ENCODE measurements at regions not wholly inside any gene's neighbourhood (a gene's known extent, or its start where the extent isn't known, plus 50 kb on each side); places are given as distances from the start of the nearest gene placed in this dataset.
"Not testable (repeated sequence)": the region's sequence is repeated elsewhere in the genome, so short reads cannot be mapped to it uniquely, and the experiment has no call there.

DNA sequence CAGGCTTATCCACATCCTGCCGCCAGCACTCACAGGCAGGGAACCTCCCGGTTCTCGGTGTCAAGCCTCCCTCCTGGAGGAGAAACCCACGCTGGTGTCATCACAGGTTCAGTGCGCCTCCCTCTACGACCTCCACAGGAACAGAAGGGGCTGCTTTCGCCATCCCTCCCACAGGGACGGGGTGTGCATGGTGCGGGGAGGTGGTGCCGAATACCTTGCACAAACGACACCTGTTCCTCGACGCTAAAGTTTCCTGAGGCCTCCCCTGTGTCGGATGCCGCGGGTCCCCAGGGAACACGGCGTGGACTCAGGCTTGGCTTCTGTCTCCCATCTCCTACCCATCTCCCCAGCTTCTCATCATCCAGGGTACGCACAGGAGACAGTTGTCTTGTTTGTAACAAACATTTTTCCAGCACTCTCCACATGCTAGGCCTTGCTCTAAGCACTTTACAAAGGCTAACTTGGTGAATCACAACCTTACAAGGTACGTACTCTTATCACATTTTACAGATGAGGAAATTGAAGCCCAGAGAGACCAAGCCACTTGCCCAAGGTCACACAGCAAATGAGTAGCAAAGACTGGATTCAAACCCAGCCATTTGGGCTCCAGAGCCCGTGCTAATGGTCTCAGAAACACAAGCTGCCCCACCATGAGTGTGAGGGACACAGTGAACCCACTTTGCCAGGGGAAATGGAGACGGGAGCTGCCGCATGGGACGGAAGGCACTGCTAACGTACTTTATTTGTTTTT is 271.6 kb downstream of the C16orf95 start:
- Mint-ChIP-seq H3K36me3 (ENCODE audit: low read depth) (no peaks in the 10 kb centered on the region), H3K4me3 (ENCODE audit: low read depth) (no peak overlapping the region), H3K4me1 (ENCODE audit: low read depth) (no peaks in the 10 kb centered on the region), H3K27ac (no peak overlapping the region), H3K9me3 (no peaks in the 10 kb centered on the region), H3K27me3 (ENCODE audit: low read depth) (peaks cover 3% of the 10 kb centered on the region)
- intact Hi-C loops (cut with micrococcal nuclease), result no loop called here
- no peak for DNase-seq (ENCODE audit: low spot score)

DNA sequence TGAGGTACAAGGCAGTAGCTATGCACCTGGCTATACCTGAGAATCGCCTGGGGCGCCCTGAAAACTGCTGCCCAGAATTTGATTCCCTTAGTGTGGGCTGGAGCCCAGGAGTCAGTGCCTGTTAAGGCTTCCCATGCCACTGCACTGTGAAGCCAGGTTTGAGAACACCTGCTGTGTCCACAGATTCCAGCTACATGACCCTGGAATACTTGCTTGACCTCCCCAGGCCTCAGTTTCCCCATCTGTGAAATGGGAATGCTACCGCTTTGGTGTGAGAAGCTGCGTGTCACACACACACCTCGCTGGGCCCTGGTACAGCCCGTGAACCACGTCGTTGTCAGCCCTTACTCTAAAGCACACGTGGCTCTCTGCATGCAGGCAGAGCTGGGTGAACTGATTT is 271.0 kb downstream of the C16orf95 start:
- H3K27me3 Mint-ChIP-seq (ENCODE audit: low read depth), result peaks cover 3% of the 10 kb centered on the region
- no peak overlapping the region for H3K27ac Mint-ChIP-seq
- H3K9me3 Mint-ChIP-seq, result no peaks in the 10 kb centered on the region
- H3K4me1 Mint-ChIP-seq (ENCODE audit: low read depth), result no peaks in the 10 kb centered on the region
- H3K36me3 Mint-ChIP-seq (ENCODE audit: low read depth), result no peaks in the 10 kb centered on the region
- no peak overlapping the region for H3K4me3 Mint-ChIP-seq (ENCODE audit: low read depth)
- intact Hi-C loops (cut with micrococcal nuclease), result no loop called here
- no peak for DNase-seq (ENCODE audit: low spot score)

DNA sequence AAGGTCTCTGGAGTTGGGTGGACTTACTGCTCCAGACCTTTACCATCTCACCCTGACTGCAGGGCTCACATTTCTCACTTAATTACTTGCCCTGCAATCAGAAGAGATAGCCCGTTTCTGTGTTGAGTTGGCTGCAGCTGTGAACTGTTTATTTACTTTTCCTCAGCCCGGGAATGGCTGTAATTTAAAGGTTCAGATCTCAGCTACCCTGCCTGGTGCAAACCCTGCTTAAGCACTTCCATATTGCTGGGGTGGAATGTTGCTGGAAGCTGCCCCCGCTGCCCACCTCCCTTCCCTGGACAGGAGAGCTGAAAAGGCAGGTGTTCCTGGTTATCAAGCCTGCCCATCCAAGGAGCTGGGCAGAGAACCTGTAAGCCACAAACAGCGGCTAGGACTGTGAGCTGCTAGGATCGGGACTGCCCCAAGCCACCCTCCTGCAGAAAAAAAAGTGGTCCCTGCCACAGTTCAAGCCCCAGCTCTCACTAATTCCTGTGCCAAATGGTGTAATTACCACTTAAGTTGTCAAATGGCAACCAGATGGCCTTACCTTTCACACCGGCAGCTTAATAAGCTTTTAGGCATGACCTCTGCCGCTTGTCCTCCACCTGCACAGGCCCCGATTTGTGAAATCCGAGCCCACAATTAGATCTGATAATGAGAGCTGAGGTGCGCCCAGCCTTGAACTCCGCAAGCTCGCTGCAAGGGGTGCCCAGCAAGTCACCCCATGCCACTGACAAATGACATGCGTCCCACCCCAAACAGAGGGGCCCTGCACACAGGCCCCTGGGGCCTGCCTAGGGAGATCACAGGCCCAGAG is 269.8 kb downstream of the C16orf95 start:
- peaks cover 3% of the 10 kb centered on the region for H3K27me3 Mint-ChIP-seq (ENCODE audit: low read depth)
- no peak for DNase-seq (ENCODE audit: low spot score)
- H3K27ac Mint-ChIP-seq, result no peak overlapping the region
- H3K4me1 Mint-ChIP-seq (ENCODE audit: low read depth), result no peaks in the 10 kb centered on the region
- intact Hi-C loops (cut with micrococcal nuclease), result no loop called here
- H3K9me3 Mint-ChIP-seq, result no peaks in the 10 kb centered on the region
- H3K36me3 Mint-ChIP-seq (ENCODE audit: low read depth), result no peaks in the 10 kb centered on the region
- no peak overlapping the region for H3K4me3 Mint-ChIP-seq (ENCODE audit: low read depth)

DNA sequence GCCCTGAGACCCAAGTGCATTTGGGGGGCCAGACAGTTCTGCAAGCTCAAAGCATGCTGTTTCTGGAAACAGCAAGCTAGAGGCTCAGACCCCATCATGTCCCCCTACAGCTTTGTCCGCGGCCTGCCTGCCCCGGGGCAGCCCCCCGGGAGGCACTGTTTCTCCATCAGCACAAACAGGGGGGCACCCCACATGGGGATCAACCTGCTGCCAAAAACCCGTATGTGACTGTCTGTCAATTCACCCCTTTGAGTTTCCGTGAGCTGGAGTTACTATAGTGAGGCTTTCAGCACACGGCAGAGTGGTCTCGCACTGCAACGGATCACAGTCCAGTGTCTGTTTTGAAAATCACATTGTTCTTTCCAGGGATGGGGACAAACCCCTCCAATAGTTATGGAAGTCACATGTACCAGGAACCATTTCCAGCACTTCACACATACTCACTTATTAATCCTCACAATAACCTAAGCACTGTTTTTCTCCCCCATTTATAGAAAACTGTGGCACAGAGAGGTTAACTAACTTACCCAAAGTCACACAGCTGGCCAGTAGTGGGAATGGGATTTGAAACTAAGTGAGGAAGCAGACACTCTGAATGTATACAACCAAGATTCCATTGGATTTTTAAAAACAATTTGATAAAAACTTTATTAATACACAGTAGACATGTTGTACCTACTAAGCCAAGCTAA is 269.0 kb downstream of the C16orf95 start:
- DNase-seq (ENCODE audit: low spot score), result no peak
- Mint-ChIP-seq H3K36me3 (ENCODE audit: low read depth) (no peaks in the 10 kb centered on the region), H3K27me3 (ENCODE audit: low read depth) (peaks cover 3% of the 10 kb centered on the region), H3K27ac (no peak overlapping the region), H3K4me1 (ENCODE audit: low read depth) (no peaks in the 10 kb centered on the region), H3K9me3 (no peaks in the 10 kb centered on the region), H3K4me3 (ENCODE audit: low read depth) (no peak overlapping the region)
- intact Hi-C loops (cut with micrococcal nuclease), result no loop called here

DNA sequence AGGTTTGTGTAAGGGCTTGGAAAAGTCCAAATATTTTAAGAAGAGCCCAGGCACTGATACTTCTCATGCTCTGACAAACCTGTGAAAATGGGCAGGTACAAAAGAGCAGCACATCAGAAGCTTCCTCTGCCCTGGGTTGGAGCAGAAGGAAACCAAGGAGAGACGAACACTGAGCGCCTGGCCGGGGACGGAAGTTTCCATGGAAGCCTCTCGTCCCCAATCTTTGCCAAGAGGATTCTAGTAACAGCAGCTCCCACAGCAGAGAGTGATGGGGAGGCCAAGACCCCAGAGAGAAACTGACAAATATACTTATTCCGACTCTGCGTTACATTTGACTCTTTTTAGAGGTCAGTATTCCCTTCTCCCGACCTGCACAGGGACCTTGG is 268.5 kb downstream of the C16orf95 start:
- H3K9me3 Mint-ChIP-seq, result no peaks in the 10 kb centered on the region
- peaks cover 3% of the 10 kb centered on the region for H3K27me3 Mint-ChIP-seq (ENCODE audit: low read depth)
- no peak for DNase-seq (ENCODE audit: low spot score)
- no peaks in the 10 kb centered on the region for H3K4me1 Mint-ChIP-seq (ENCODE audit: low read depth)
- no peak overlapping the region for H3K27ac Mint-ChIP-seq
- H3K4me3 Mint-ChIP-seq (ENCODE audit: low read depth), result no peak overlapping the region
- no peaks in the 10 kb centered on the region for H3K36me3 Mint-ChIP-seq (ENCODE audit: low read depth)
- intact Hi-C loops (cut with micrococcal nuclease), result no loop called here

DNA sequence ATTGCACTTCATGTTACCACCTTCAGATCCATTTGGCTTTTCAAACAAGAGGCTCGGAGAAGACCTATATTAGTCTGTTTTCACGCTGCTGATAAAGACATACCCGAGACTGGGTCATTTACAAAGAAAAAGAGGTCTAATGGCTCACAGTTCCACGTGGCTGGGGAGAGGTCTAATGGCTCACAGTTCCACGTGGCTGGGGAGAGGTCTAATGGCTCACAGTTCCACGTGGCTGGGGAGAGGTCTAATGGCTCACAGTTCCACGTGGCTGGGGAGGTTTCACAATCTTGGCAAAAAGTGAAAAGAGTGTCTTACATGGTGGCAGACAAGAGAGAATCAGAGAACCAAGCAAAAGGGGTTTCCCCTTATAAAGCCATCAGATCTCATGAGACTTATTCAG is 268.0 kb downstream of the C16orf95 start:
- H3K9me3 Mint-ChIP-seq; DNase-seq (ENCODE audit: low spot score); H3K27me3 Mint-ChIP-seq (ENCODE audit: low read depth); H3K36me3 Mint-ChIP-seq (ENCODE audit: low read depth); H3K4me3 Mint-ChIP-seq (ENCODE audit: low read depth); intact Hi-C loops (cut with micrococcal nuclease); H3K4me1 Mint-ChIP-seq (ENCODE audit: low read depth); H3K27ac Mint-ChIP-seq: not testable (repeated sequence)

DNA sequence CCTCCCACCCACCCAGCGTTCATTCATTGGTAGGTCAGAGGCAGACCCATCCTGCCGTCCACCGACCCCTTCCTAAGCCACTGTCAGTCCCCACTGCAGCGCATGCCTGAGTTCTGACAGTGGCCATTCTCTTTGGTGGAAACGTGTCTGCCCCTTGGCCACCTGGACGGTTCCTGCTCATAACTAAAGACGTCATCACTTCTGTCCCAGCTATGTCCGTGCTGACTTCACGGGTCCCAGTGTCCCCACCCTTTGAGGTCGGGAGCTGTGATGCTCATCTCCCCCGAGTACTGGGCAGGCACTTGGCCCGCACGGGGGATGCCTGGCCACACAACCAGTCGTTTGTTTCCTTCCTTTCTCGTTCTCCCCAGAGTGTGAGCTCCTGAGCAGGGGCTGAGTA is 267.1 kb downstream of the C16orf95 start:
- Mint-ChIP-seq H3K27me3 (ENCODE audit: low read depth) (peaks cover 3% of the 10 kb centered on the region), H3K27ac (no peak overlapping the region), H3K36me3 (ENCODE audit: low read depth) (no peaks in the 10 kb centered on the region), H3K9me3 (no peaks in the 10 kb centered on the region), H3K4me3 (ENCODE audit: low read depth) (no peak overlapping the region), H3K4me1 (ENCODE audit: low read depth) (no peaks in the 10 kb centered on the region)
- DNase-seq (ENCODE audit: low spot score), result no peak
- intact Hi-C loops (cut with micrococcal nuclease), result no loop called here

DNA sequence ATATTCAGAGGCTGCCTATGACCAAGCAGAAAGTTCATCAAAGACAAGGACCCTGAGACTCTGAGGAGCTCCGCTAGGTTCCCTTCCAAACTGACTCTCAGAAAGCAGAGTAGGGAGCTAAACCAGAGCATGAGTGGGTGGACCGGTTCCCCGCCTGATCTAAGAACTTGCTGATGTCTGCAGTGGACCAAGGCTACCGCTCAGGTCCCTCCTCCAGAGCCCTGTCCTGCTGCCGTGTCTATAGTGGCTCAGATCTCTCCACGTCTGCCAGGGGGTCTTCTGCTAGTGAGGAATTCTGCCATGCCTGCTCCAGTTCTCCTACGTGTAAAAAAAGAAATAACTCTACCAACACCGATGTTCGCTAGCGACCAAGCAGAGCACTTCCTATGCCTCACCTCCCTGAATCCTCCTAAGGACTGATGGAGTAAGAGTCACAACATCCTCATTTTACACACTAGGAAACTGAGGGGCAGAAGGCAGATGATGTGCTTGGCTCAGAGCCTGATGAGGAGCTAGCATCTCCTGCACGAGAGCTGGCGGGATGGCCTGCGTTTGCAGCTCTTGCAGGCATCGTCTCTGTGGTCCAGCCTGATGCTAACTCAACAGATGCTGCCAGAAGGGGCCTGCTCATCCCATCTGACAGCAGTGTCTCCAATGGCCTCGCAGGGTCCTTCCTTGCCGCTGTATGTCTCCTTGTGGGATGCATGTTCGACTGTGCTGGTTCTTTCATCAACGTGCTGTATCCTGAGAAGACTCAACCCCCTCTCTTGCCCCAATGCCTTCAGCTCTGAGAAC is 265.5 kb downstream of the C16orf95 start:
- Mint-ChIP-seq H3K36me3 (ENCODE audit: low read depth) (no peaks in the 10 kb centered on the region), H3K9me3 (no peaks in the 10 kb centered on the region), H3K27me3 (ENCODE audit: low read depth) (peaks cover 3% of the 10 kb centered on the region), H3K4me1 (ENCODE audit: low read depth) (no peaks in the 10 kb centered on the region), H3K4me3 (ENCODE audit: low read depth) (no peak overlapping the region), H3K27ac (no peak overlapping the region)
- intact Hi-C loops (cut with micrococcal nuclease), result no loop called here
- no peak for DNase-seq (ENCODE audit: low spot score)

DNA sequence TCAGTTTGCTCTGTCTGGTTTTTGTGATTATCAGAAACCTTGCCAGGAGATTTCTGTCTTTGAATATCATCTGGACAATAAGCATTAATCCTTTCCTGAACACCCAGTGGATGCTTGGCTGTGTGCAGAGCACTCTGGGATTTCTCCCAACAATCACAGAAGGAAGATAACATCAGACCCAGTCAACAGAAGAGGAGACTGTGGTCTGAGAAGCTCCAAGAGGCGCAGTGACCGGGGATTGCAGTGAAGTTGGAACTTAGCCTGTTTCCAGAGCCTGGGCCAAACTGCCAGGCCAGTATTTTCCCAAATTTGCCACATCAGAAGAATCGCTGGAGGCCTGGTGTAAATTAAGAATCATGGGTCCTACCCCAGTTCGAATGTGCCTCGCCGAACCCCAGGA is 264.7 kb downstream of the C16orf95 start:
- Mint-ChIP-seq H3K27ac (no peak overlapping the region), H3K36me3 (ENCODE audit: low read depth) (no peaks in the 10 kb centered on the region), H3K4me3 (ENCODE audit: low read depth) (no peak overlapping the region), H3K4me1 (ENCODE audit: low read depth) (no peaks in the 10 kb centered on the region), H3K9me3 (no peaks in the 10 kb centered on the region), H3K27me3 (ENCODE audit: low read depth) (peaks cover 3% of the 10 kb centered on the region)
- no peak for DNase-seq (ENCODE audit: low spot score)
- intact Hi-C loops (cut with micrococcal nuclease), result no loop called here

DNA sequence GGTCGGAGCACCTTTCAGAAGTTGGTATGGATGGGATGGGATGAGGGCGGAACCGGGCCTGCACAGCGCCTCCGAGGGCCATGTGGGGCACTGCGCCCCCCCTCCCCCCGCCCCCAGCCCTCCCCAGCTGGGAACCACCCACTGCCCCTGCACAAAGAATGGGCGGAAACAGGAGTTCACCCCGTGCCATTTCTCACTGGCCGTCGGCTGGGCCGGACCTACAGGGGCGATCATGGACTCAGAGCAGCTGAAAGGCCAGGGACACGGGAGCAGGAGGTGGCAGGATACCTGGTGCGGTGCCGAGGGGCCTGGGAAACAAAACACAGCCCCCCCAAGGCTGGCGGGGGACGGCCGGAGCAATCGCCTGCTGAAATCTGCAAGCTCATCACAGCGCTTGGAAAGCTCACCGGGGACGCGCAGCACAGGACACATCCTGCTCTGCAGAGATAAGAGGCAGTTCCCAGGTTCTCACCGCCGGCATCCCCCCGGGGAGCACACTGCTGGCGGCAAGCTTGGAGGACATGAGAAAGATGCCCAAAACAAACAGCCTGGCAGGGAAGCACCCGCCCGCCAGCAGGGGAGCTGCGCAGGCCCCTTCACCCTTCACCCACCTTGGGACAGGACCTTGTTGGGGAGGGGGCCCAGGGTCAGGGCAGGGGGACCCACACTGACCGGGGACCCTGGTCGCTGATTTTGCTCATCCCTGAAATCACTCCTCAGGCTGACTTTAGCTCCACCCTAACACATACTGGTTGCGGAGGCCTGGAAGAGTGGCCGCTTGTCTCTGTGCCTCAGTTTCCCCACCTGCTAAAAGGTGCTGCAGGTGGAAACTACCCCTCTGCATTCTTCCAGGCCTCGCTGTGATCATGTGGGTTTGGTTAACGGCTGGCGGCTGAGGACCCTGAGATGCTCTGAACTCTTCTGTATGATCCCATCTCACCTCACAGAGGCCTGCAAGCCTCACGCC is 263.9 kb downstream of the C16orf95 start:
- no peaks in the 10 kb centered on the region for H3K36me3 Mint-ChIP-seq (ENCODE audit: low read depth)
- H3K27ac Mint-ChIP-seq, result no peak overlapping the region
- intact Hi-C loops (cut with micrococcal nuclease), result no loop called here

DNA sequence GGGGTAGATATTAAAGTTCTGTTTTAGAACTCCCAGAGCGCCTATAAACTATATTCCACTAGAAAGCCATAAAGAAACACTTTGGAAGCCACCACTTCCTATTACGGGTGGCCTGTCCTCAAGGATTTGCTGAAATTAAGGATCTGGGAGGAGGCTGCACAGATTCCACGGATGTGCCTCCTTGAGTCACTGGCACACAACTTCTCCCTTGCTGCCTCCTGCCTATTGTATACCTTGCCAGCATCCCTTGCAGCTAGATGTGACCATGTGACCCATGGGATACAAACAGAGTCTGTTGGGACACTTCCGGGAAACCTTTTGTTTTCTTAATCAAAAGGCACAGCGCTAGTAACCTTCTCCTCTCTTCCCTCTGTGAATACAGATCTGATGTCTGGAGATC is 263.0 kb downstream of the C16orf95 start:
- H3K4me1 Mint-ChIP-seq (ENCODE audit: low read depth), result no peaks in the 10 kb centered on the region
- peaks cover 3% of the 10 kb centered on the region for H3K27me3 Mint-ChIP-seq (ENCODE audit: low read depth)
- DNase-seq (ENCODE audit: low spot score), result no peak
- intact Hi-C loops (cut with micrococcal nuclease), result no loop called here
- no peaks in the 10 kb centered on the region for H3K9me3 Mint-ChIP-seq
- H3K27ac Mint-ChIP-seq, result no peak overlapping the region
- H3K4me3 Mint-ChIP-seq (ENCODE audit: low read depth), result no peak overlapping the region
- H3K36me3 Mint-ChIP-seq (ENCODE audit: low read depth), result no peaks in the 10 kb centered on the region

More for the DNA sequence above, 263.9 kb downstream of the C16orf95 start:
- Mint-ChIP-seq H3K27me3 (ENCODE audit: low read depth) (peaks cover 3% of the 10 kb centered on the region), H3K4me1 (ENCODE audit: low read depth) (no peaks in the 10 kb centered on the region), H3K4me3 (ENCODE audit: low read depth) (no peak overlapping the region), H3K9me3 (no peaks in the 10 kb centered on the region)
- DNase-seq (ENCODE audit: low spot score), result no peak

DNA sequence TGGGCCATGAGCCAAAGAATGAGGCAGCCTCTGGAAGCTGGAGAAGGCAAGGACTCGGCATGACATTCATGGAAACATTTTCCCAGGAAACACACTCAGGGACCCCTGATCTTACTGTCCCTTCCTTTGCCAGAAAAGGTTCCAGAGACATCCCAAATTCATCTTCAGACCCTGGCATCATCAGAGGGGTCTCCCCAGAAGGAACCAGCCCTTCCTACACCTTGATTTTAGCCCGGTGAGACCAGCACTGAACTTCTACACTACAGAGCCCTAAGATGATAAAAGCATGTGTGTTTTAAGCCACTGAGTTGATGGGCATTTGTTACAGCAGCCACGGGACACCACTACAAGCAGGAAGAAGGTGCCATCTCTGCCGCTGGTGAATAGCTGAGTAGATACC is 262.3 kb downstream of the C16orf95 start:
- Mint-ChIP-seq H3K27me3 (ENCODE audit: low read depth) (peaks cover 3% of the 10 kb centered on the region), H3K4me1 (ENCODE audit: low read depth) (no peaks in the 10 kb centered on the region), H3K4me3 (ENCODE audit: low read depth) (no peak overlapping the region)

More for the DNA sequence above, 262.3 kb downstream of the C16orf95 start:
- DNase-seq (ENCODE audit: low spot score), result no peak
- no peaks in the 10 kb centered on the region for H3K36me3 Mint-ChIP-seq (ENCODE audit: low read depth)
- H3K9me3 Mint-ChIP-seq, result no peaks in the 10 kb centered on the region
- H3K27ac Mint-ChIP-seq, result no peak overlapping the region
- intact Hi-C loops (cut with micrococcal nuclease), result no loop called here

All from activated T-helper 2 cell treated with anti-CD3 and anti-CD28 coated beads, Interferon-gamma antibody, Interleukin-2, Interleukin-4, amounts not matched to agents 10 μg/mL and 5 μg/mL and 100 μg/mL, durations not matched to agents 14 hours and 24 hours and 36 hours (primary cell).